ENCODE measurements at regions not wholly inside any gene's neighbourhood (a gene's known extent, or its start where the extent isn't known, plus 50 kb on each side); places are given as distances from the start of the nearest gene placed in this dataset.

- Mint-ChIP-seq H3K9me3 (ENCODE audit: unreplicated experiment) (no peaks in the 10 kb centered on the region), H3K27ac (ENCODE audit: unreplicated experiment) (no peak overlapping the region), H3K27me3 (ENCODE audit: insufficient read depth, unreplicated experiment) (no peaks in the 10 kb centered on the region), H3K4me3 (ENCODE audit: unreplicated experiment) (no peak overlapping the region), H3K4me1 (ENCODE audit: low read depth, unreplicated experiment) (peaks cover 12% of the 10 kb centered on the region), H3K36me3 (ENCODE audit: insufficient read depth, unreplicated experiment) (no peaks in the 10 kb centered on the region)
- POLR2A ChIA-PET, result no interaction called here
- intact Hi-C loops (cut with micrococcal nuclease; ENCODE audit: unreplicated experiment), result no loop called here
- no peaks in the 10 kb centered on the region for H3K36me3 ChIP-seq (ENCODE audit: control insufficient read depth, insufficient read depth, low read length)
- CTCF ChIA-PET, result no interaction called here
- peaks cover 5% of the 10 kb centered on the region for H3K9me3 ChIP-seq
- DNase-seq, result no peak
- no peak overlapping the region for H3K4me3 ChIP-seq (ENCODE audit: low read depth, low read length)
- H3K4me1 ChIP-seq, result no peaks in the 10 kb centered on the region
- H3K27me3 ChIP-seq (replicated peaks; ENCODE audit: control insufficient read depth, insufficient read depth, low read length), result no peaks in the 10 kb centered on the region
- TF ChIP-seq CTCF (IDR thresholded peaks at IDR 0.05; ENCODE audit: insufficient read depth in 1 of 2, low read depth in 1 of 2, low read length in 1 of 2, severe bottlenecking in 1 of 2, unreplicated experiment in 1 of 2), result no peak
- no TSS peak for BruUV-seq (replicated peaks)
Measured at GRCh38 chr20:48357714-48358113, 470.1 kb downstream of the PREX1 start.

GRCh38 chr20:48354903-48355302 lies 472.9 kb downstream of the PREX1 start:
- BruUV-seq (replicated peaks), result no TSS peak
- Histone ChIP-seq H3K27me3 (replicated peaks; ENCODE audit: control insufficient read depth, insufficient read depth, low read length) (no peaks in the 10 kb centered on the region; the same call in 1 of the 2 replicates), H3K9me3 (peaks cover 5% of the 10 kb centered on the region), H3K4me3 (ENCODE audit: low read depth, low read length) (no peak overlapping the region), H3K36me3 (ENCODE audit: control insufficient read depth, insufficient read depth, low read length) (no peaks in the 10 kb centered on the region), H3K4me1 (no peaks in the 10 kb centered on the region)
- no peak overlapping the region for H3K4me3 Mint-ChIP-seq (ENCODE audit: unreplicated experiment)
- ChIA-PET CTCF (no interaction called here), POLR2A (no interaction called here)
- no peaks in the 10 kb centered on the region for H3K9me3 Mint-ChIP-seq (ENCODE audit: unreplicated experiment)
- no peak for DNase-seq
- H3K36me3 Mint-ChIP-seq (ENCODE audit: insufficient read depth, unreplicated experiment), result no peaks in the 10 kb centered on the region
- no peak for TF ChIP-seq CTCF (IDR thresholded peaks at IDR 0.05; ENCODE audit: insufficient read depth in 1 of 2, low read depth in 1 of 2, low read length in 1 of 2, severe bottlenecking in 1 of 2, unreplicated experiment in 1 of 2)
- no peak overlapping the region for H3K27ac Mint-ChIP-seq (ENCODE audit: unreplicated experiment)
- intact Hi-C loops (cut with micrococcal nuclease; ENCODE audit: unreplicated experiment), result no loop called here
- peaks cover 5% of the 10 kb centered on the region for H3K4me1 Mint-ChIP-seq (ENCODE audit: low read depth, unreplicated experiment)
- H3K27me3 Mint-ChIP-seq (ENCODE audit: insufficient read depth, unreplicated experiment), result no peaks in the 10 kb centered on the region

- Mint-ChIP-seq H3K4me3 (ENCODE audit: unreplicated experiment) (no peak overlapping the region), H3K27ac (ENCODE audit: unreplicated experiment) (no peak overlapping the region), H3K27me3 (ENCODE audit: insufficient read depth, unreplicated experiment) (no peaks in the 10 kb centered on the region), H3K4me1 (ENCODE audit: low read depth, unreplicated experiment) (peaks cover under 1% of the 10 kb centered on the region), H3K9me3 (ENCODE audit: unreplicated experiment) (no peaks in the 10 kb centered on the region), H3K36me3 (ENCODE audit: insufficient read depth, unreplicated experiment) (no peaks in the 10 kb centered on the region)
- no peak for DNase-seq
- CTCF ChIA-PET, result no interaction called here
- Histone ChIP-seq H3K4me3 (ENCODE audit: low read depth, low read length) (no peak overlapping the region), H3K9me3 (peaks cover 5% of the 10 kb centered on the region), H3K36me3 (ENCODE audit: control insufficient read depth, insufficient read depth, low read length) (no peaks in the 10 kb centered on the region), H3K27me3 (replicated peaks; ENCODE audit: control insufficient read depth, insufficient read depth, low read length) (no peaks in the 10 kb centered on the region; the same call in 1 of the 2 replicates), H3K4me1 (no peaks in the 10 kb centered on the region)
- POLR2A ChIA-PET, result no interaction called here
- no TSS peak for BruUV-seq (replicated peaks)
- TF ChIP-seq CTCF (IDR thresholded peaks at IDR 0.05; ENCODE audit: insufficient read depth in 1 of 2, low read depth in 1 of 2, low read length in 1 of 2, severe bottlenecking in 1 of 2, unreplicated experiment in 1 of 2), result no peak
- intact Hi-C loops (cut with micrococcal nuclease; ENCODE audit: unreplicated experiment), result no loop called here
Measured at GRCh38 chr20:48354320-48354876, 473.4 kb downstream of the PREX1 start.

Measured in Caco-2 (cell line).